Vagina (tissue), 2 donors: ENCODE measurements at regions not wholly inside any gene's neighbourhood (a gene's known extent, or its start where the extent isn't known, plus 50 kb on each side); places are given as distances from the start of the nearest gene placed in this dataset.

Source experiments
- CTCF ChIP-seq, 3 experiments: fragments of 450-650 bp in 2 of 3; fragments of 200-600 bp in 1 of 3; sonication (generic) in 1 of 3; IDR thresholded peaks; one replicate each; pipeline ENCODE4 v1.5.1; 2017 to 2019; ENCODE audit warnings: antibody characterized with exemption in 3 of 3, mild to moderate bottlenecking in 2 of 3, moderate library complexity in 2 of 3
- POLR2A ChIP-seq, 2 donors: fragments of 450-650 bp; IDR thresholded peaks; one replicate each; pipeline ENCODE4 v1.6.1; 2017; ENCODE audit warnings: antibody characterized with exemption in 2 of 2, mild to moderate bottlenecking in 2 of 2, moderate library complexity in 2 of 2
- POLR2AphosphoS5 ChIP-seq, 2 donors: sonication (generic); formaldehyde crosslinking; IDR thresholded peaks; one replicate each; pipeline ENCODE4 v1.9.0; 2017; ENCODE audit warnings: antibody characterized with exemption in 2 of 2, mild to moderate bottlenecking in 2 of 2, low read depth in 1 of 2; ENCODE audit not compliant: insufficient read depth in 1 of 2

- TF ChIP-seq POLR2AphosphoS5 (IDR thresholded peaks at IDR 0.05; ENCODE audit: insufficient read depth in 1 of 2, low read depth in 1 of 2) (no peak), CTCF (IDR thresholded peaks at IDR 0.05) (peak in 1 of 3 experiments; percentile 16), POLR2A (IDR thresholded peaks at IDR 0.05) (no peak)
These were observed 57.8 kb upstream of the HSPA9 start for GRCh38 chr5:138632900-138633489.
